ENCODE measurements at regions not wholly inside any gene's neighbourhood (a gene's known extent, or its start where the extent isn't known, plus 50 kb on each side); places are given as distances from the start of the nearest gene placed in this dataset.

DNA sequence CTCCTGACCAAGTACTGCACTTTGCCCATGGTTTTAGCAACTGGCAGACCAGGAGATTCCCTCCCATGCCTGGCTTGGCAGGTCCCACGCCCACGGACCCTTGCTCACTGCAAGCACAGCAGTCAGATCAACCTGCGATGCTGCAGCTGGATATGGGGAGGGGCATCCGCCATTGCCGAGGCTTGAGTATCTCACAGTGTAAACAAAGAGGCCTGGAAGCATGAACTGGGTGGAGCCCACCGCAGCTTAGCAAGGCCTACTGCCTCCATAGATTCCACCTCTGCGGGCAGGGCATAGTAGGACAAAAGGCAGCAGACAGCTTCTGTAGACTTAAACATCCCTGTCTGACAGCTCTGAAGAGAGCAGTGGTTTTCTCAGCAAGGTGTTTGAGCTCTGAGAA lies 479.8 kb downstream of the FUT8 start:
- no peak overlapping the region for H3K27ac ChIP-seq
- H2AFZ ChIP-seq (ENCODE audit: low read depth): no peak overlapping the region
- no peaks in the 10 kb centered on the region for H4K20me1 ChIP-seq (ENCODE audit: insufficient read depth)
- no peak overlapping the region for H3K9ac ChIP-seq
- no peaks in the 10 kb centered on the region for H3K27me3 ChIP-seq (ENCODE audit: insufficient read depth, low read depth)
- no peaks in the 10 kb centered on the region for H3K4me1 ChIP-seq (ENCODE audit: low read depth, poor library complexity, severe bottlenecking)
- no peak overlapping the region for H3K4me3 ChIP-seq (IDR thresholded peaks at IDR 0.05; ENCODE audit: insufficient read depth, low read depth, low read length)
- TF ChIP-seq, protein P1, sequence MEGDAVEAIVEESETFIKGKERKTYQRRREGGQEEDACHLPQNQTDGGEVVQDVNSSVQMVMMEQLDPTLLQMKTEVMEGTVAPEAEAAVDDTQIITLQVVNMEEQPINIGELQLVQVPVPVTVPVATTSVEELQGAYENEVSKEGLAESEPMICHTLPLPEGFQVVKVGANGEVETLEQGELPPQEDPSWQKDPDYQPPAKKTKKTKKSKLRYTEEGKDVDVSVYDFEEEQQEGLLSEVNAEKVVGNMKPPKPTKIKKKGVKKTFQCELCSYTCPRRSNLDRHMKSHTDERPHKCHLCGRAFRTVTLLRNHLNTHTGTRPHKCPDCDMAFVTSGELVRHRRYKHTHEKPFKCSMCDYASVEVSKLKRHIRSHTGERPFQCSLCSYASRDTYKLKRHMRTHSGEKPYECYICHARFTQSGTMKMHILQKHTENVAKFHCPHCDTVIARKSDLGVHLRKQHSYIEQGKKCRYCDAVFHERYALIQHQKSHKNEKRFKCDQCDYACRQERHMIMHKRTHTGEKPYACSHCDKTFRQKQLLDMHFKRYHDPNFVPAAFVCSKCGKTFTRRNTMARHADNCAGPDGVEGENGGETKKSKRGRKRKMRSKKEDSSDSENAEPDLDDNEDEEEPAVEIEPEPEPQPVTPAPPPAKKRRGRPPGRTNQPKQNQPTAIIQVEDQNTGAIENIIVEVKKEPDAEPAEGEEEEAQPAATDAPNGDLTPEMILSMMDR (conservative IDR thresholded peaks at IDR 0.05; ENCODE audit: low read depth, low read length): no peak
- no peak overlapping the region for H3K4me2 ChIP-seq
- no peaks in the 10 kb centered on the region for H3K79me2 ChIP-seq (ENCODE audit: insufficient read depth, low read depth)
- no peaks in the 10 kb centered on the region for H3K36me3 ChIP-seq (ENCODE audit: insufficient read depth)

DNA sequence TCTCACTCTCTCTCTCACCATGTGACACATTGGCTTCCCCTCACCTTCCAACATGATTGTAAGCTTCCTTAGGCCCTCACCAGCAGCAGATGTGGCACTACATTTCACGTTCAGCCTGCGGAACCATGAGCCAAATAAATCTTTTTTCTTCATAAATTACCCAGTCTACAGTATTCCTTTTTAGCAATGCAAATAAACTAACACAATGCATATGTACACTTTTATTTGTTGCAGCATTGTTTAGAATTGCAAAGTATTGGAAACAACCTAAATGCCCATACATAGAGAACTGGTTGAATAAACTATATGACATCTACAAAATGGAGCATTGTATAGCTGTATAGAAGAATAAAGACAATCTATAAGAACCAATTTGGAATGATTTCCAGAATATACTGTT lies 487.6 kb downstream of the FUT8 start:
- Histone ChIP-seq H3K36me3 (ENCODE audit: insufficient read depth) (no peaks in the 10 kb centered on the region), H3K9ac (no peak overlapping the region), H3K4me2 (no peak overlapping the region), H3K27ac (no peak overlapping the region), H3K4me1 (ENCODE audit: low read depth, poor library complexity, severe bottlenecking) (no peaks in the 10 kb centered on the region), H3K27me3 (ENCODE audit: insufficient read depth, low read depth) (no peaks in the 10 kb centered on the region), H3K4me3 (IDR thresholded peaks at IDR 0.05; ENCODE audit: insufficient read depth, low read depth, low read length) (no peak overlapping the region), H2AFZ (ENCODE audit: low read depth) (no peak overlapping the region), H4K20me1 (ENCODE audit: insufficient read depth) (no peaks in the 10 kb centered on the region), H3K79me2 (ENCODE audit: insufficient read depth, low read depth) (no peaks in the 10 kb centered on the region)
- TF ChIP-seq, protein P1 (conservative IDR thresholded peaks at IDR 0.05; ENCODE audit: low read depth, low read length): no peak

GRCh38 chr14:65901595-65901994 lies 489.1 kb downstream of the FUT8 start:
- Histone ChIP-seq H3K9ac (no peak overlapping the region), H3K4me1 (ENCODE audit: low read depth, poor library complexity, severe bottlenecking) (no peaks in the 10 kb centered on the region), H3K36me3 (ENCODE audit: insufficient read depth) (no peaks in the 10 kb centered on the region), H2AFZ (ENCODE audit: low read depth) (no peak overlapping the region), H3K27me3 (ENCODE audit: insufficient read depth, low read depth) (no peaks in the 10 kb centered on the region), H3K27ac (no peak overlapping the region), H3K4me3 (IDR thresholded peaks at IDR 0.05; ENCODE audit: insufficient read depth, low read depth, low read length) (no peak overlapping the region), H3K79me2 (ENCODE audit: insufficient read depth, low read depth) (no peaks in the 10 kb centered on the region), H3K4me2 (no peak overlapping the region), H4K20me1 (ENCODE audit: insufficient read depth) (no peaks in the 10 kb centered on the region)
- TF ChIP-seq, protein P1 (conservative IDR thresholded peaks at IDR 0.05; ENCODE audit: low read depth, low read length): no peak

GRCh38 chr14:65904988-65905387 lies 492.5 kb downstream of the FUT8 start:
- Histone ChIP-seq H2AFZ (ENCODE audit: low read depth) (no peak overlapping the region), H3K4me2 (no peak overlapping the region)
- TF ChIP-seq, protein P1 (conservative IDR thresholded peaks at IDR 0.05; ENCODE audit: low read depth, low read length): no peak

More at GRCh38 chr14:65904988-65905387, 492.5 kb downstream of the FUT8 start:
- H3K27me3 ChIP-seq (ENCODE audit: insufficient read depth, low read depth): no peaks in the 10 kb centered on the region
- no peaks in the 10 kb centered on the region for H3K79me2 ChIP-seq (ENCODE audit: insufficient read depth, low read depth)
- H3K4me3 ChIP-seq (IDR thresholded peaks at IDR 0.05; ENCODE audit: insufficient read depth, low read depth, low read length): no peak overlapping the region
- H3K27ac ChIP-seq: no peak overlapping the region
- no peaks in the 10 kb centered on the region for H4K20me1 ChIP-seq (ENCODE audit: insufficient read depth)
- no peaks in the 10 kb centered on the region for H3K36me3 ChIP-seq (ENCODE audit: insufficient read depth)
- no peak overlapping the region for H3K9ac ChIP-seq
- H3K4me1 ChIP-seq (ENCODE audit: low read depth, poor library complexity, severe bottlenecking): no peaks in the 10 kb centered on the region

Measured in KMS-11 (cell line).